Suppressor macrophage treated with lipopolysaccharide for 4 hours (primary cell): ENCODE measurements at regions not wholly inside any gene's neighbourhood (a gene's known extent, or its start where the extent isn't known, plus 50 kb on each side); places are given as distances from the start of the nearest gene placed in this dataset.

Experiments
- DNase-seq: peaks from one replicate; pipeline ENCODE4 v3.0.0-alpha.2; 2020

DNA sequence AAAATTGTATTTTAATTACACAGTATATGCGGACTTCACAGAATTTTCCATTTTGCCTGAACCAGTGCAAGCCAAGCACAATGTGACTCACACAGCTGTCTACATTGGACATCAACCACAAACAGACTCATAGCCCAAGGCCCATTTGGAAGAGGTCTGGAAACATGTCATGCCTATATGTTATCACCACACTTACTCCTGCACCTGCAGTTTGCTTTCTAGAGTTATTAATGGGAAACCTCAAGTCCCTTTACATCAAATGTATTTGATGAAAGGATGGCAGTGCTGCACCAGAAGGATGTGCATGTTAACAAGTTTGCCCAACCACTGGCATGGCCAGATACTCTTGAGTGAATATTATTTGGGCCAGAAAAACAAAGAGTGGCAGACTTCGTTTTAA, 548.9 kb upstream of the CDH2 start:
- DNase-seq: no peak

DNA sequence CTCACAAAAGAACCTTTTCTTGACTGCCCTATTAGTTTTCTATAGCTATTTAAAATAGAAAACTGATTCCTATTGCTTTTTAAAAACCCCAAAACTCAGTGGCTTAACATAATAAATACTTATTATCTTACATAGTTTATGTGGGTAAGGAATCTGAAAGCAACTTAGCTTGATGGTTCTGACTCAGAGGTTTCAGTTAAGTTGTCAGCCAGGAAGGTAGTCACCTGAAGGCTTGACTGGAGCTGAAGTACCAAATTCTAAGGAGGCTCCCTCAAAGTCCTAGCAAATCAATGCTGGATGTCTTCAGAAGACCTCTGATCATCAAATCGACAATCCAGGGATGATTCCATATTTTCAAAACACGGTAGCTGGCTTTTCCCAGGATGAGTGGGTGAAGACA, 546.6 kb upstream of the CDH2 start:
- no peak for DNase-seq

DNA sequence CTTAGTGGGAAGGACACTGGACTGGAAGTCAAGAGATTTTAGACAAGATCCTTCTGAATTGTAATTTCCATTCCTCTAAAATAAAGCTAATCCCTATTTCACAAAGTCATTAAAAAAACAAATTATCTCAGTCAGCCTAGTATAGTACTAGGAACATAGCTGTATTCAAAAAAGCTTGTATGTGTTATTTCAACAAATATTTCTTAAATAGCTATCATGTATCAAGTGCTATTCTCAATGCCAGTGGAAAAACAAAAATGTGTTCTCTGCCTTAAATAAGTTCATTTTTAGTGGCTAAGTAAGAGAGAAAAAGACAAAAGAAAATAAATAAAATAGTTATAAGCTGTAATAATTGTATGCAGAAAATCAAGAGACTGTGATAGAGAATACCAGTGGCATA, 541.8 kb upstream of the CDH2 start:
- no peak for DNase-seq

DNA sequence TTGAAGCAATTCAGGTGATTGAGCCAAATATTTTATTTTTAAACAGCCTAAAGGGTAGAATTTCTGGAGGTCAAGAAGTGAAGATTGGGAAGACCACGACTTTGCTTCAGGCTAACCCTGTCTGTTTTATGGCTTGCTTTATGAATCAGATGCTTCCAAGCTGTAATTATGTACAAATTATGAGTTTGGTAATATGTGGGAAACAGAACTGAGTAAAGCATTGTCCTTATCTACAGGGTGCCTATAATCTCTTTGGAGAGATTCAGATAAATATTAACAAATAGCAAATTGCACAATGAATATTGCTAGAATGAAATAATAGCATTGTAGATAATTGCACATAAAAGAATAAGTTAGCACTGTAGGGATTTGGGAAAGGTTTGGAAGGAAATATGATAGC, 539.4 kb upstream of the CDH2 start:
- no peak for DNase-seq

DNA sequence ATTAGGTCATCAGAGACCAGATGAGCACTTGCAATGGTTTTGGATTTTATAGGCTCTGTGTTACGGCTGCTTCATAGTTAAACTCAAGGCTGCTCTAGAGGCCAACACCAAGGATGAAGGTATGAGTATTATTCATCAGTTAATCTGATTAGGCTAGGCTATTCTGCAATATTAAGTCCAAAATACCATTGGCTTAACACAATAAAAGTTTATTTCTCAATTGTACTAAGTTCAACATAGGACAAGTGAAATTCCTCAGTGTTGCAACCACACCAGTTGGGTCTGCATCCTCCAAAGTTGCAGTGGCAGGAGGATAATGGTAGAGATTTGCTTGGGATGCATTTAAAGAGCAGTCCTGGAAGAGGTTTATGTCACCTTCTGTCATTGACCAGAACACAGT, 538.3 kb upstream of the CDH2 start:
- no peak for DNase-seq

DNA sequence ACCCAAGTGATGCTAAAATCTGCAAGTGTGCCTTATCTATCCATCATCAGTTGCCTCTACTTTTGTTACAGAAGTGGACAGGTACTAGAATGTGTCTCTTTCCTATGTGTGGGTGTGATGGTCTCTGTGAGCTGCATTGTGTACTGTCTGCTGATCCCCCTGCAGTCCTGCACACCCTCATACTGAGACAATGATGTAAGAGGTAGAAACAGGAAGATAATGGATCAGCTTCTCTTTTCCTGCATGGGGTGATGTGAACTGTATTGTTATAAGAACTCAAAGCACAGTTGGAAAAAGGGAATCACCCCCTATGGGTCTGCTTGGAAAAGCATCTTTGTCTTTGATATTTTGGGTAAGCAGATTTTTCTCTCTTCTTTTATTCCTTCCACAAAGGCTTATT, 537.6 kb upstream of the CDH2 start:
- no peak for DNase-seq

DNA sequence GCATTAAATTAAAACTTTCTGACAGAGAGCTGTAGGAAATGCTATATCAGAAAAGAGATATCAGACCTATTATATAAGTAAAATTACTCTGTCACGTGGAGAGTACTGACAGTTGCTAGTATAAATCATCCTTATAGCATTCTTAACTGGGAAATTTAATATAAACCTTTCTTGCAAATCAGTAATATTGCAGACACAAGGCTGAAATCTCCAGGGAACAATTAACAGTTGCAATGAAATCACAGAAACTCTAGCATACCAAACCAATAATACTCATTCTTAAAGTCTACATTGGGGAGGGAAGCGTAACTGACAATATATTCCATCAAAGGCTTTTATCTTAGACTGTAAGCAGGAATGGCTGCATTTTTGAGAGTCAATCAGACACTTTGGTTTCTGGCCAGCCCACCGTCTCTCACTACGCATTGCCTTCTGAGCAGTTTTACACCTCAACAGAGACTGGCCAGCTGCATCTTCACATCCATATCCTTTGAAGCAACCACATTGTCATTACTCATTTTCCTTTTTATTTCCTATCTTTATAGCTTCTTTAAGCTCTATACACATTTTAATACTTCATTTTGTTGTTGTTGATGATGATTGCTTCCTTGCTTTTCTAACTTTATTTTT, 536.0 kb upstream of the CDH2 start:
- no peak for DNase-seq

DNA sequence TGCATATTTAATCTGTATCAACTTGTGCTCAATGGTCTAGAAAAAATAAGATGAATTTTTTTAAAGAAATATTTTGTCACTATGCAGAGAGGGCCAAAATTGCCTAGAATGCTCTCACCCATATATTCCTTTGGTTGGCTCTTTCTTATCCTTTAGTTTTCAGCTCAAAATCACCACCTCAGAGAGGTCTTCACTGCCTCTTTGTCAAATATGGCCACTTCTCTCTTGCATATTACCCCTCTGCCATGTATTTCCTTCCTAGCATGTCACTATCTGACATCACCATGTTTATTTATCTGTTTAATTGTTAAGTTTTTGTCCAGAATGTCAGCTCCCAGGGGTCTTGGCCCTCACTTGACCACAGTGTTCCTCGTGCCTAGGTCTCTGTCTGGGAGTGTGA, 535.2 kb upstream of the CDH2 start:
- DNase-seq: no peak

DNA sequence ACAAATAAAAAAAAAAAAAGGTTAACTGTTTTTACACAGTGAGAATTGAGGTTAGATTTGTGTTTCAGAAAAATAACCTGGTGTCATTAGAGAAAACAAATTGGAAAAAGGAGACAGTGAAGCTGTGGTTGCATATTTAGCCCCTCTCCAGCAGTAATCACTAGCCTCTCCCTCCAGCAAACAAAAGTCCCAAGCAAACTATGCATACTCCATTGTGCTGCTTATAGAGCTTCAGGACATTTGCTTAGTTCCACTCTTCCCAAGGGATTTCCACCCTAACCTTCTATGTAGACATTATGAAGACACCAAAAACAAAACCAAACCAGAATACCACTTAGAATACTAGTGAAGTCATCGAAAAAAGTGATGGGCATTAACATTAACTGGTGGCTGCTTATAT, 534.2 kb upstream of the CDH2 start:
- no peak for DNase-seq

DNA sequence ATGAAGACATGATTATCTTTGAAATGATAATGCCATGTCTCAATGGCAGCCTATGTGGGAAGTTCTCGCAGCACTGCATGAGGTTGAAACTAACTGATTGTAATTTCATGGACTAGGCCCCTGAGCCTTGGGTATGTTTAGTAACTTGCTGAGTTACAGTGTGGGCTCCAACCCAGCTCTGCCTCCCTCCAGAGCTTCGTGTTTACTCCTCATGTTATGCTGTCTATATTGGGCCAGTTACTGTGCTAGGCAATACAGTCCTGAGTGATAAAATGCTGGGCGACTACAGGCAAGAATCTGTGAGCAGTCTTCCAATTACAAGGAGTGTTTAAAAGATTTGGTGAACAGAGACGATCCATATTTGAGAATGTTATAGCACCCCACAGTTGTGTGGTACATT, 530.1 kb upstream of the CDH2 start:
- no peak for DNase-seq

DNA sequence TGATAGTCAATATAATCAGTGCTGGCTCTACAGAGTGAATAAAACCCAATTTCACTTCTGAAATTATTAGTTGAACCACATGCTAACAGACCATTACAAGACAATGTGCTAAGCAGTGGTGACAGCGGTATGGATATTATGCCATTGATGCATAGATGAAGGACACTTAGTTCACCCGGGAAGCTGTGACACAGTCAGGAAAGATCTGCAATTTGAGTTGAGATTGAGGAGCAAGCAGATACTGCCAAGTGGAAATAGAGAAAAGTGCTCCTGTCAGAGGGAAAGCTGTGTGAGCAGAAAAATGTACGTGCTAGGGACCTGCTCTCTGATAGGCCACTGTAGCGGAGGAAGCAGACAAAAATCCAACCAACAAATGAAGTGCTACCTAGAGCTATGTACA, 529.5 kb upstream of the CDH2 start:
- DNase-seq: no peak

DNA sequence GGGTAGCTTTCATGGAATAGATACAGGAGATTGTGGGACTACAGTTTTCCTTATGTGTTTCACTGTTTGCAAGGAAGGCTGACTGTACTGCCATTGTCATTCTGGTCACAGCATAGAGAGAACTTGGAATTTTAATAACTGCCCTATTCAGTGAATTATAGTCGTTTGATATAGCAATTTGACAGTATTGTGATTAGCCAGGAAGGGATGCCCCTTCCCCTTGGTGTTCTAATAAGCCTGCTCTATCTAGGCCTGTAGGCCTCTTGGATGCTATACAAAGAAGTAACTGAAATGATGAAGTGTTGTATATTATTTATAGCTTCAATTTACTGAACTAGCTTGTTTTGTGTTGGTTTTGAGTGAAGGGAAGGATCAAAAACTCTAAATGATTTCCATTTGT, 528.6 kb upstream of the CDH2 start:
- no peak for DNase-seq

DNA sequence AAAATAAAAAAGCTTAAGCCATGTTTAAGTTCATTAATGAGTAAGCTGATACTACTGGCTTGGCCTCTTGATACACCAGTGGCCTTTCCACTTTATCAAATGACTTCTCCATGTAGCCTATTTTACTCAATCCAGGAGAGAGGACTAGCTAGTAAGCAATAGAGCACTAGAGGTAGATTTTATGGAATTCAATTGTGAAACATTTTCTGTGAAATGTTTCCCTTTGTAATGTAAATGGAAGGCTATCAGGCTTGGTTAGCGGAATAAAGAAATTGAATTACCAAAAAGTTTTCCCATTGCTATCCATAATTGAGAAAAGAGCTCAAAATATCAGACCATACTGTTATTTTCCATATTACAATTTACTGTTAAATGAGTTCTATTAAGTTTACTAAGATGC, 515.4 kb upstream of the CDH2 start:
- DNase-seq: no peak

DNA sequence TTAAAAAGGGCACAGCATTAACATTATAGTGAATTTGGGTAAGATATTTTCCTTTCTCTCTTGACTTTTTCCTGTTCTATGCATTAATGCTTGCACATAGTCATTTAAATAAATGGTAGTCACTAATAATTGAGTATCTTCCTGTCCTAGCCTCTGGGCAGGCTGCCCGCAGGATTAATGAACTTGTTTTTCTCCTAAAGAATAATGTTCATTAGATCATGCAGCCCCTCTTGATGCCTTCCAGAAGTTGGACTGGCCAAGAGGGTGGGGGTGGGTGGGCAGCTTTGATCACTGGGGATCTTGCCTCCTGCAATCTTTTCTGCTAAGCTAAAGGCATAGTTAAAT, 514.5 kb upstream of the CDH2 start:
- no peak for DNase-seq

DNA sequence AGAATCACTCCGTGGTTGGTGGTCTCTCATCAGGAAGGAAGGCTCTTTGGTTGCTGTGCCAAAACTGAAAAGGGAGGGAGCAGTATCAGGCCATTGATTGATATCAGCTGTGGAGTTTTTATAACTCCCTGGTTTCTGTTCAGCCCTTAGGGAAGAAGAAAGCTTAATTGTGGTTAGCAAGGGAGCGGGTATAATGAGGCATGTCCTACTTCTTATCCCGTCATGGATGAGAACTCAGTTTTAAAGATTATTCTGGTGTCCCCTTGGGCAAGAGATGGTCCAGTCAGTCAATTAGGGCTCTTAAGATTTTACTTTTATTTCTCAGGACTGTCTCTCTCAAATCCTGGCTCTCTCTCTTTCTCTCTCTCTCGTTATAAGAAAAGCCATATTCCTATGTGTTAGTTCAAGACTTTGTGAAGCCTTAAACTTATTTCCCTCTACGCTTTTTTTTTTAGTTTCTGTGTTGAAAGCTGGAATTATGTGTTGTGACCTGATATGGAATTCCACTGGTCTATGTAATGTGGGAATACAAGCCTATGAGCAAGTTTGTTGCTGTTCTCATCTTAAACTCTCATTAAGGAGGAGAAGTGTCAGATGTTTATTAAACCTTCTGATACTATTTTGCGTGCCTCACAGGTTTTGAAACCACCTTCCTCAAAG, 514.0 kb upstream of the CDH2 start:
- no peak for DNase-seq

DNA sequence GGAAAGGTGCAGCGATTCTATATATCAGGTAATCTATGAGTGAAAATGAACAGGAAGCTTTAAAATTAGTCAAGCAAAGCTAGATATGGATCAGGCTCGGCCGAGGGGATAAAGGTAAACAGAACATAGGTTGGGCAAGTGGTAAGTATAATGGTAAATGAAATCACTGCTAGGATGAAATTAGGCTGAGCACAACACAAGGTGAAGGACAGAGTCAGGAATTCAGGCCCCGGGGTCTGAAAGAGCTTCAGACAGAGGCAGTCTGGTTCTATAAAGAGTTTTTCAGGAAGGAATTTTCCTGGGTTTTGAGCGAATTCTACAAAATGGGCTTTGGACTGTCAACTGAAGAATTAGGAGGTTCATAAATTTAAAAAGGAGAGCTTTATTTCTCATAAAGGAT, 513.2 kb upstream of the CDH2 start:
- DNase-seq: no peak

DNA sequence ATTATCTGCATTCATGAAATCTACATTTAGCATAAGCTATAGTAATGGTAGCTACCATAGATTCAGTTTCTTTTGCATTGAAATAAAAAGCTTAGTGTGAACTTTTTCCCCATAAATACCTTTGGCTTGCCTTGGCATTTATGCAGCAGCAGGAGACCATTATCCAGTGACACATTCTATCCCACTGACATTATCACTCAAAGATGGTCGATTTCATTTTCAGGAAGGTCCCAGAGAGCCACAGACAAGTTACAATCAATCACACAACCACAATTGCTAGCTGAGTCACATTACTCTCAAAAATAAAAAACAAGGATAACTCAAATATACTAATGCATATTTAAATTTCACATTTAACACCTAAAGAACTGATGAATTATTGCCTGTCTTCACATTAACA, 512.7 kb upstream of the CDH2 start:
- no peak for DNase-seq

DNA sequence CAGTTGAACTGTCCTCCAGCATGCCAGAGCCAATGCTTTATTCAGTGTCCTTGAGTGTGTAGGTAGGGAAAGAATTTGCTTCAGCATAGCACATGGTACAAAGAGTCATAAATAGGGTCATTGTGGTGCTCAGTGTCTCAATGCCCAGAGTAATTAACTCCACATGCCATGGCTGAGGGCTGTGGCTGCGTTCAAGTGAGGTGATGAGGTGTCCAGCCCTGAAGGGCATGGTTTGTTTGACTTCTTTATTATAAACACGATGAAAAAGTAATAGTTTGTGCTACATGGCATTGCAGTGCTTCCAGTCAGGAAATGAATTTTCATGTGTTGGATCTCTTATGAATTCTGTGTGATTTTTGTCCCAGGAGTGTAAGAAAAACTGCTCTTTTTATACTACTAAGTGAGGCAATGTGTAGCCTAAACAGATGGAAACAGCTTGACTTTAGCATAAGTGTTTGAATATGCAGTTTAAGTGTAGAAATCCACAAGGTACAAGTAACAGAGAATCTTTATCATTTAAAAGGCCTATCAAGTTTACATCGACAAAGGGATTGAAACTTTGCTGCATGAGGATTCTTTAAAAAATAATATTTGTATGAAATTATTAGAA, 507.9 kb upstream of the CDH2 start:
- DNase-seq: no peak

DNA sequence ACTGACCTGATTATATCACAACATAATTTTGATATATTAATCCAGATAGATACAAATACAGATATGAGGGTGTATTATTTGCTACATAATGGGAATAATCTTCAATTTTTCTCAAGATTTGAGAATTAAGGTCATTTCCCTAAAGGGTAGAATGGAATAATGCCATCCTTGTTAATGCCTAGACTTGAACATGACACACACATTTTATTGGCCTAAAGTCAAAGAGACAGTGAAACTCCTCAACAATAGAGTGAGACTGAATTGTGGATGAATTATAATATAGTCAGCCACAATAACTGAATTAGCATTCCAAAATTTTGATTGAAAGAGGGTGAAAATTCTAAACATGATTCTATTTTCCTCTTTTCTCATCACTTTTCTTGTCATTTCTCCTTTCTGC, 506.0 kb upstream of the CDH2 start:
- no peak for DNase-seq

DNA sequence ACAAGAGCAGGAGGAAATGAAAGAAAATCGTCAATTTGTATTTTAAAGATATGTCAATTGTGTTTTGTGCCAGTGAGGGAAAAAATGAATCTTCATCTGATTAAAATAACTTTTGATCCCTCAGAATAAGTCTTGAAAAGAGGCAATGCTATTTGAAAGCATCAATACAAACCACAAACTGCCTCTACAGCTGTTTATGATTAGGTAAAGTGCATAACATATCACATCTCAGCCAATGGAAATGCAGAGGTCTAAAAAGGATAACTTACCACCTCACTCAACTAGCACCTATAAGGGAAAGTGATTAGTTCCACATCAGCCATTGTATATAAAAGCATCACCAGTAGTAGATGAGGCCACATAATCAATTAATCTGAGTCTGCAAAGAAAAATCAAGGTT, 492.2 kb upstream of the CDH2 start:
- no peak for DNase-seq

DNA sequence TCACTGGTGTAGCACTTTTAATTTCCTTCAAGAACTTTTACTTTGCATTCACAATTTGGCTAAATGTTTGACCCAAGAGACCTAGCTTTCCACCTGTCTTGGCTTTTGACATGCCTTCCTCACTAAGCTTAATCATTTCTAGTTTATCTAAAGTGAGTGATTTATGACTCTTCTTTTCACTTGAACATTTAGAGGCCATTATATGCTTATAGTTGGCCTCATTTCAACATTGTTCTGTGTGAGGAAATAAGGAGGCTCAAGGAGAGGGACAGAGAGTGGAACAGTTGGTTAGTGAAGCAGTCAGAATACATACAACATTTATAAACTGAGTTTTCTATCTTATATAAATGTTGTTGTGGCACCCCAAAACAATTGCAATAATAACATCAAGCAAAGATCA, 489.3 kb upstream of the CDH2 start:
- no peak for DNase-seq

DNA sequence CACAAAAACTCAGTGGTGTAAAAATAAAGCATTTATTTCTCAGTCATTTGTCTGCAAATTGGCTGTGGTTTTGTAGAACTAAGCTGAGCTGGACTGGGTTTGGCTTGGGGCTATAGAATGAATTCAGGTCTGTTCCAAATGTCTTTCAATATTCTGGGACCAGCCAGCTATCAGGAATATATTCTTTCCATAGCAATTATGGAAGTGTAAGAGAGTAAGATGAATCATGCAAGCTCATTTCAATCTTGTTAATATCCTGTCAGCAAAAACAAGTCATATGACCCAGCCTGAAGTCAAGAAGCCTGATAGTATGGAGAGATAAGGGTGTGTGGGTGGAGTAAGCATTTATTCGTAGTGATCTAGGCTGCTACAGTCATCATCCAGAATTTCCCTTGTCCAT, 481.0 kb upstream of the CDH2 start:
- DNase-seq: no peak

DNA sequence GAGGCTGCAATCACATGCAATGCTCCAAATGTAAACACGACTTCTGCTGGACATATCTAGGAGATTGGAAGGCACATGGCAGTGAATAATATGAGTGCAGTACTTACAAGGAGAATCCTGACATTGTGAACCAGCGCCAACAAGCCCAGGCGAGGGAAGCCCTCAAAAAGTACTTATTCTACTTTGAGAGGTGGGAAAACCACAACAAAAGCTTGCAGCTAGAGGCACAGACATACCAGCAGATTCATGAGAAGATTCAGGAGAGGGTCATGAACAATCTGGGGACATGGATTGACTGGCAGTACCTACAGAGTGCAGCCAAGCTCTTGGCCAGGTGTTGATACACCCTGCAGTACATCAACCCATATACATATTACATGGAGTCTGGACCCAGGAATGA, 475.7 kb upstream of the CDH2 start:
- DNase-seq: no peak

DNA sequence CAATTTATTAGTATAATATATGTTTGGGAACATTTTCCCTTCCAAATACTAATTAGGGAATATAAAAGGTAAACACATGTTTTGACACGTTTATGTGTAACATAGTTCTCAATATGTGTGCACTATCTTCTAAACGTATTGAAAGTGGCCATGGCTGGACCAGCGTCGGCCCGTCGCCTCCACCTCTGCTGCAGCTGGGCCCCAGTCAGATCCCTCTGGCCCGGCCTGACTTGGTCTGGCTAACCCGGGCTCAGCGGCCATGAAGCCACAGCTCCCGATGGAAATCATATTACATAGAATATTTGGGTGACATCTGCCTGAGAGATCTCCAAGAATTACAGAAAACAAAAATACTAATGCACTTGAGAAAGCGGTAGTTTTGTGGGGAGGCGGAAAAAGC, 474.4 kb upstream of the CDH2 start:
- no peak for DNase-seq

DNA sequence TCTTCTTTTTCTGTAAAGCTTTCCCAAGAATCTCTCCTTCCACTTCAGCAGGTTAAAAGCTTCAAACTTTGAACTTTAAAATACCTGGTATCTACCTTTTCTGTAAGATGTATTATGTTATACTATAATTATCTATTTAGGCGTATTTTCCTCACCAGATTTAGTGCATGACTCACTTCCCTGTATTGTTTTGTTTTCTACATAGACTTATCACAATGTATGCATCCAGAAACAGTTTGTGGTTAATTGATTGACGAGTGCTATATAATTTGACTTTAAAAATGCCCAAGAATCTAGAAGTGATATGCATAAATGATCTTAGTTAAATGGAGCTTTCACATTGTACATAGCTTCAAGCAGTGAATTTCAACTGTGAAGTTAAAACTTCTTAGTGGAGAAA, 473.9 kb upstream of the CDH2 start:
- no peak for DNase-seq
